Activated CD8-positive, alpha-beta memory T cell treated with anti-CD3 and anti-CD28 coated beads, Interleukin-2, amount 50 U/mL, for 48 hours (primary cell): ENCODE measurements at regions not wholly inside any gene's neighbourhood (a gene's known extent, or its start where the extent isn't known, plus 50 kb on each side); places are given as distances from the start of the nearest gene placed in this dataset.

Source experiments
- DNase-seq: peaks from one replicate; pipeline ENCODE4 v3.0.0-alpha.2; 2020

- no peak for DNase-seq
These were observed 113.8 kb downstream of the PLEKHG1 start for GRCh38 chr6:150713487-150713886.

GRCh38 chr6:150713931-150714330, 114.2 kb downstream of the PLEKHG1 start:
- no peak for DNase-seq

GRCh38 chr6:150715133-150715532, 115.4 kb downstream of the PLEKHG1 start:
- DNase-seq = no peak

DNA sequence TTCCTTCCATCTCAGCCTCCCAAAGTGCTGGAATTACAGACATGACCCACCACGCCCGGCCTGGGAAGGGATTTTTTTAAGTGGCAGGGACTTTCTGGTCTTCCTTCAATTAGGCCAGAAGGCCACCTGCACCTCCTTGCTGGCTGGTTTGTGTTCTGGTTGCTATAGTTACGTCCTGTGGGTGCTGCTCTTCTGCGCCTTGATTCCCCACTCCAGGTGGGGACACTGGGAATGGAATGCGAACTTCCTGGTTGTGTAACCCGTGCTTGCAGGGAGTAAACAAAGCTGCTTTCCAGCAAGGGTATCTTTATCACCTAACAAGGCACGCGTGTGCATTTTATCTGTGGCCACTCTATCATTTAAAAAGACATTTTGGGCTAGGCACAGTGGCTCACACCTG, 117.7 kb downstream of the PLEKHG1 start:
- no peak for DNase-seq

DNA sequence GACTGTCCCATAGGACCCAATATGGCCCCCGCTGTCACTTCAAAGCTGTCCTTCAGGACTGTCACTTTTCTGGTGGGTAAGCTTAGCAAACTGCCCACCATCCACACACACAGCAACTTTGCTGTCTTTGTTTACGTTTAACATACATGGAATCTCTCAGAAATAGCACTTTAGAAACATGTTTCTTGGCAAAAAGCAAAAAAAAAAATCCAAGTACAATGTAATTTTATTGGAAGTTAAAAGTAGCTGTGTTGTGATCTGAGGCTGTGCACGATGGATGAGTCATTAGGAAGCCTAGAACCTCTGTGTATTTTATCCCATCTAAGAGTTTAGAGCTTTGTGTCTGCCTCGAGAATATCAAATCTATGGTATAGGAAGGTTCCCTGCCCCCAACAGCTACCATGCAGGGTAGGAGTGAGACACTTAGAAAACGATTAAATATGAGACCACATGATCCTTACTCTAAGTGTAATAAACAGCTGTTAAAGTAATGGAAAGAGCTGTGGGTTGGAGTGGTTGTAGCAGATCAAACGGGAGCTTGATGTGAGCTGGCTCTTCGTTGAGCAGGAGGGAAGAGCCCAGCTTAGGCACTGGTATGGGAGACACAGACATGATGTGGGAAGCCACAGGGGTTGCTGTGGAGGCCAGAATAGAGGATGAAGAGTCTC, 119.5 kb downstream of the PLEKHG1 start:
- no peak for DNase-seq

GRCh38 chr6:150719831-150720230, 120.1 kb downstream of the PLEKHG1 start:
- no peak for DNase-seq

DNA sequence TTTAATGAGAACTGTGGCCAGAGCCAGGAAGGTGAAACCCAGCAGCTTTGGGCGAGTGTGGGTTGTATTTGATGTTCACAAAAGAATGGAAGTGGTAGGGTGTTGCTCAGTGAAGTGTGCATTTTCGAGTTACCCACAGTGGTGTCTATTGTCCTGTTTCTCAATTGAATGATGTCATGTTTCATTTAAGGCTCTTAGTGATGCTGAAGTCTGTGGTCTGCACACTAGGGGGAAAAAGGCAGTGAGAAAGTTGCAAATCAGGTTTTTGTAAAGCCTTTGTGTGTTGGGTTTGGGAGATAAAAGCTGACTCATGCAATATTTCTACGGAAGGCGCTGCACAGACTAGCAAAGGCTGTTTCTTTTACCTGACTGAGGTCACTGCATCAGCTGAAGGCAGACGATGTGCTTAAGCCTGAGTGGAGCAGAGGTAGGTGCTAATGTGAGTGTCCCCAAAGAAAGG, 121.1 kb downstream of the PLEKHG1 start:
- no peak for DNase-seq

- DNase-seq = no peak
These were observed 122.0 kb downstream of the PLEKHG1 start for GRCh38 chr6:150721418-150722266.

- no peak for DNase-seq
These were observed 123.1 kb downstream of the PLEKHG1 start for GRCh38 chr6:150722614-150723344.

DNA sequence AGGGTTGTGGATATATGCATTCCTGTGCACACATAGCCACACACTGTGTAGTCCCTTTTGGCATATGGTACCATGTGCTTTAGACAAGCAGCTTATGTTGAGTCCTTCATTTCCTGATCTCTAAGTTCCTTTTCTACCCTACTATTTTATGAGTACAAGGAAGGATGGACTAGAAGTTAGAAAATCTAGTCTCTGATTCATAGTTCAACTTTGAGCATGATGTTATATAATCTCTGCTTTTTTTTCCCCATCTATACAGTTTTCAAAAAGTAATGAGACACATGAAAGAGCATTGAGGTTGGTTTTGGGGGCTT, 123.6 kb downstream of the PLEKHG1 start:
- no peak for DNase-seq

GRCh38 chr6:150723857-150724256, 124.2 kb downstream of the PLEKHG1 start:
- DNase-seq = no peak

GRCh38 chr6:150725795-150726194, 126.1 kb downstream of the PLEKHG1 start:
- no peak for DNase-seq

DNA sequence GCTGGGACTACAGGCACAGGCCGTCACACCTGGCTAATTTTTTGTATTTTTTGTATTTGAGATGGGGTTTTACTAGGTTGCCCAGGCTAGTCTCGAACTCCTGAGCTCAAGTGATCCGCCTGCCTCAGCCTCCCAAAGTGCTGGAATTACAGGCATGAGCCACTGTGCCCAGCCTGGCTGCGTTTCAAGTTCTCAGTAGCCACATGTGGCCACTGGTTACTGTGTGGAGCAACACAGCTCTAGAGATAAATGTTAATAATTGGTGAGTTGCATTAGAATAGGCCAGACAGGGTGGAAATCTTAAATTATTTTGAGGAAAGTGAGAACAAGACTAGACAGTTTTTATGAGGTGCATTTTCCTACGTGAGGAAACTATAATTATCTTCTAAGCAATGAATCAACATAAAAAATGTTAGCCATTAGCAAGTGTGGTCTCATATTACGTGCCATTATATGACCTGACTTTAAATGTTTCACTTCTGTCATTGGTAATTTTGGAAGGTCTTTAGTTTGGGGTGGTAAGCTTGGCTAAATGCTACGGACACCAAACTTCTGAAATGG, 129.6 kb downstream of the PLEKHG1 start:
- DNase-seq = no peak

GRCh38 chr6:150730801-150731457, 131.2 kb downstream of the PLEKHG1 start:
- DNase-seq = no peak

GRCh38 chr6:150732765-150733539, 132.6 kb upstream of the MTHFD1L start:
- no peak for DNase-seq

DNA sequence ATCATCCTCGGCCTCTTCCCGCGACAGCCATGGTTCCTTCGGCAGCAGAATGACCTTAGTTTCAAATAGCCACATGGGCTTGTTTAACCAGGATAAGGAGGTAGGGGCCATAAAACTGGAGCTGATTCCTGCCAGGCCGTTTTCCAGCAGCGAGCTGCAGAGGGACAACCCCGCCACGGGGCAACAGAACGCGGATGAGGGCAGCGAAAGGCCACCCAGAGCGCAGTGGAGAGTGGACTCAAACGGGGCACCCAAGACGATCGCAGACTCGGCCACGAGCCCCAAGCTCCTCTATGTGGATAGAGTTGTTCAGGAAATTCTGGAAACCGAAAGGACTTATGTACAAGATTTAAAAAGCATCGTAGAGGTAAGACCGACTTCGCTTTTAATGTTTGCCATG, 131.8 kb upstream of the MTHFD1L start:
- no peak for DNase-seq

GRCh38 chr6:150734235-150734634, 131.3 kb upstream of the MTHFD1L start:
- DNase-seq = no peak

DNA sequence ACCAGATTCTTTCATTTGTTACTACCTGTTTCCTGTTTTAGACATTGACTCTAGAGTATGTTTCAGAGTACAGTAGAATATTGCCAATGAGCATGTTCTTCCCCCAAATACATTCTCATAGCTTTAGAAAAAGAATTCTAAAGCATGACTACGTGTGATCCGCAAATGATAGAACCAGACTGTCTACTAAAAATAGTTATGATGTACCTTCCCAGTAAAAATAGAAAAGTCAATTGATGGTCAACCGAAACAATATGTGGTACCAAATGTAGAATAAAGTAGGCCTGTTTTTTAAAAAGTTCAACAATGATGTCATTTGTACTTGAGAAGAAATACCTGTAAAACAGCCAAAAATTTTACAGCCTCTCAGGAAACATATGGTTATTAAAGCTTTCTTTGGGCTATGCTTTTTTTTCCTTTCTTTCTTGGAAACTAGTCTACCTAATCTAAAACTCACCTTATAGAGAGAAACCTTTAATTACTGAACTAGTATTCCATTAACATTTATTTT, 130.1 kb upstream of the MTHFD1L start:
- no peak for DNase-seq

DNA sequence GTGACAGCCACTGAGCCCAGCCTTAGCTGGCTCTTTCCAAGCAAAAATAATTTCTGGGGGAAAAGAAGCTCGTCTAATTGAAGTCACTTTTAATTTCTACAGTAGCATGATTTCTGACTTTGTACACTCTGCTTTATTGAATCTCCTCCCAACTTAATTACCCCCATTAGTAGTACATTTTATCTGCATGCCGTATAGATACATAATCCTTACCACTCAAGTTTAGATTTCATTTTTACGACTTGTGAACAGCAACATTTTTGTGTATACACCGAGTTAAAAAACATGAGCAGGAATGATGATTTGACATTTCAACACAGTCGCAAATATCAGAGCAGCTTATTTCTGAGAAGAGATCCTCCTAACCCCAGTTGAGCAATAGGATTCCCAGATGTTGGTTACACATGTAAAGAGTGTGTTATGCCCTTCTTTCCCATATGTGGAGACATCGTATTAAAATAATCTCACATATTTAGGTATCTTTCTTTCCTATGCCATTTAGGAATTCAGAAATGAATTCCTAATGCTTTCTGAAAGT, 127.3 kb upstream of the MTHFD1L start:
- no peak for DNase-seq

DNA sequence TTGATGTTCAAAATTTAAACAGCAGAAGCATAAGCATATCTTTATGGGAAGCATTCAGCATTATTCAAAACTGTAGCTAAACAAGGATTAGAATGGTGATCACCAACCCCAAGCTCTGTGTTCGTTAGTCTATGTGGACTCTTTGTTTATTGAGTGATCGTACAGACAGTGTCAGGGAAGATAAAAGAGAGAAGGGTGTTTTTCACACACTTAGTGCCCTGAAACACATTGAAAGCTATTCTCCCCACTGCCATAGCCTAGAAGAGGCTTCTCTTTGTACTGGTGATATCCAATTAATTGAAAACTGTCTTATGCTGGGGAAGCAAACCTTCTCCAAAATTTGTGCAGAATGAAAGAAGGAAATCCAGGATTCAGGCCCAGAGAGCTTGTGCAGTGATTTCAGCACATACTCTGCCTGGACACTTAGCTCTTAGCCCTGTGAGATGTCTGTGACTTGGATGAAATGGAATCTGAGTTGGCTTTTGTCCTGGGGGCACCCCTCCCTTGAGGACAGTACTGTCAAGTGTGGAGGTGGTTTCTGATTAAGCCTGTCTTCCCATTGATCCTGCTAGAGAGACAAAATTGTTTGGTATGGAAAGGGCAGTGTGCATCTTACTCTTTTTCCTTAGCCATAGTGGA, 125.7 kb upstream of the MTHFD1L start:
- DNase-seq = no peak

- no peak for DNase-seq
These were observed 125.0 kb upstream of the MTHFD1L start for GRCh38 chr6:150740453-150740852.
